Thyroid gland (tissue), 4 donors: ENCODE measurements at regions not wholly inside any gene's neighbourhood (a gene's known extent, or its start where the extent isn't known, plus 50 kb on each side); places are given as distances from the start of the nearest gene placed in this dataset.

Experiments
- DNase-seq, 2 donors: peaks; one replicate each; pipeline ENCODE4 v3.0.0-alpha.2; 2019
- H3K27ac ChIP-seq, 3 donors: fragments of 200-600 bp; sonication (generic); 1 replicate in 2 of 3; 2 replicates in 1 of 3; pipeline ENCODE4 v1.5.1; 2016 to 2019; ENCODE audit warnings: mild to moderate bottlenecking in 1 of 3, moderate library complexity in 1 of 3
- H3K27me3 ChIP-seq: fragments of 200-600 bp; sonication (generic); one replicate; pipeline ENCODE4 v1.5.1; 2019
- H3K36me3 ChIP-seq, 2 donors: fragments of 200-600 bp; sonication (generic); one replicate each; pipeline ENCODE4 v1.5.1; 2016 to 2019
- H3K4me1 ChIP-seq, 2 donors: fragments of 200-600 bp; sonication (generic); one replicate each; pipeline ENCODE4 v1.5.1; 2017 to 2019
- H3K4me3 ChIP-seq, 3 donors: fragments of 200-600 bp; sonication (generic); replicated peaks in 1 of 3; 1 replicate in 2 of 3; 2 replicates in 1 of 3; pipeline ENCODE4 v1.5.1; 2016; ENCODE audit warnings: mild to moderate bottlenecking in 1 of 3
- H3K9me3 ChIP-seq: fragments of 200-600 bp; sonication (generic); one replicate; pipeline ENCODE4 v1.5.1; 2017
- CTCF ChIP-seq, 6 experiments: fragments of 200-600 bp in 3 of 6; fragments of 450-650 bp in 3 of 6; sonication (generic) in 3 of 6; IDR thresholded peaks; one replicate each; pipeline ENCODE4 v1.5.1; 2016 to 2019; ENCODE audit warnings: antibody characterized with exemption in 6 of 6, mild to moderate bottlenecking in 2 of 6, inconsistent platforms in 1 of 6, moderate library complexity in 1 of 6
- POLR2A ChIP-seq, 2 donors: fragments of 450-650 bp; IDR thresholded peaks; one replicate each; pipeline ENCODE4 v1.6.1; 2017; ENCODE audit warnings: antibody characterized with exemption in 2 of 2, mild to moderate bottlenecking in 2 of 2, moderate library complexity in 1 of 2
- WGBS, 2 donors: methylation state at CpG; one replicate each; pipeline ENCODE4 v1.1.5; 2017; 5-methylcytosine and 5-hydroxymethylcytosine counted together
- intact Hi-C: fragments of 100-400 bp; cut with DNase I; formaldehyde crosslinking; loops from one replicate; pipeline ENCODE4 v1.15.1; 2023

- no peak for TF ChIP-seq POLR2A (IDR thresholded peaks at IDR 0.05)
- no peak for TF ChIP-seq CTCF (IDR thresholded peaks at IDR 0.05)
These were observed 469.4 kb downstream of the CDK5RAP2 start for GRCh38 chr9:120110520-120110919.

DNA sequence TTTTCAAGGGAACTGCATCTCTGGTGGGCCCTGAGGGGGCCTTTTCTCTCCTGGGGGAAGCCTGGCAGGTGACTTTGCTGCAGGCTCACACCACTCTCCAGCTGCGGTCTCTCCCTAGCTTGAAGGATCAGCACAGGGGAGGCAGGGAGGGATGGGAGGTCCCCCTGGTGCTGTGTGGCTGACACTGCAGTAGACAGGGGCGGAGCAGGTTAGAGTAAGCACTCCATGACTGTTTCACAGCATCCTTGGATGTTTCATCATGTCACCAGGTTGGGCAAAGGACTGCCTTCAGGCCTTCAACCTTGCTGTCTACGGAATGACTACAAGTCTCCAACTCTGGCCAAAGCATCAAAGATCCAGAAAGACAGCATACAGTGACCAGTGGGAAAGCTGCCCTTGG is 470.7 kb downstream of the CDK5RAP2 start:
- no peak overlapping the region for H3K27ac ChIP-seq
- no peaks in the 10 kb centered on the region for H3K36me3 ChIP-seq
- DNase-seq: no peak
- no peaks in the 10 kb centered on the region for H3K27me3 ChIP-seq
- TF ChIP-seq CTCF (IDR thresholded peaks at IDR 0.05) (no peak), POLR2A (IDR thresholded peaks at IDR 0.05) (no peak)
- 50 to 55% methylated on average over 3 of the region's 3 CpGs for WGBS, 2 donors
- intact Hi-C loops: no loop called here
- H3K4me3 ChIP-seq: no peak overlapping the region
- H3K9me3 ChIP-seq: no peaks in the 10 kb centered on the region
- no peaks in the 10 kb centered on the region for H3K4me1 ChIP-seq

More at GRCh38 chr9:120110520-120110919, 469.4 kb downstream of the CDK5RAP2 start:
- intact Hi-C loops: no loop called here
- Histone ChIP-seq H3K27me3 (no peaks in the 10 kb centered on the region), H3K9me3 (no peaks in the 10 kb centered on the region), H3K27ac (no peak overlapping the region), H3K36me3 (no peaks in the 10 kb centered on the region), H3K4me3 (no peak overlapping the region), H3K4me1 (no peaks in the 10 kb centered on the region)
- no peak for DNase-seq
- 67 to 94% methylated on average over 1 of the region's 1 CpG for WGBS, 2 donors

GRCh38 chr9:120107138-120107537 is 472.8 kb downstream of the CDK5RAP2 start:
- no peaks in the 10 kb centered on the region for H3K36me3 ChIP-seq
- 84 to 88% methylated on average over 1 of the region's 1 CpG for WGBS, 2 donors
- no peak overlapping the region for H3K27ac ChIP-seq
- no peak for TF ChIP-seq CTCF (IDR thresholded peaks at IDR 0.05)
- no peak for TF ChIP-seq POLR2A (IDR thresholded peaks at IDR 0.05)
- intact Hi-C loops: no loop called here
- no peaks in the 10 kb centered on the region for H3K4me1 ChIP-seq
- DNase-seq: no peak
- H3K4me3 ChIP-seq: no peak overlapping the region
- no peaks in the 10 kb centered on the region for H3K9me3 ChIP-seq
- no peaks in the 10 kb centered on the region for H3K27me3 ChIP-seq

GRCh38 chr9:120104771-120105170 is 475.2 kb downstream of the CDK5RAP2 start:
- intact Hi-C loops: no loop called here
- Histone ChIP-seq H3K27me3 (no peaks in the 10 kb centered on the region), H3K4me3 (no peak overlapping the region), H3K27ac (no peak overlapping the region), H3K9me3 (no peaks in the 10 kb centered on the region), H3K36me3 (no peaks in the 10 kb centered on the region), H3K4me1 (no peaks in the 10 kb centered on the region)
- TF ChIP-seq CTCF (IDR thresholded peaks at IDR 0.05): no peak
- TF ChIP-seq POLR2A (IDR thresholded peaks at IDR 0.05): no peak
- no peak for DNase-seq
- WGBS, 2 donors: 71 to 72% methylated on average over 5 to 6 of the region's 6 CpGs

GRCh38 chr9:120100595-120100994 is 479.4 kb downstream of the CDK5RAP2 start:
- WGBS, 2 donors: 67 to 87% methylated on average over 3 of the region's 3 CpGs

DNA sequence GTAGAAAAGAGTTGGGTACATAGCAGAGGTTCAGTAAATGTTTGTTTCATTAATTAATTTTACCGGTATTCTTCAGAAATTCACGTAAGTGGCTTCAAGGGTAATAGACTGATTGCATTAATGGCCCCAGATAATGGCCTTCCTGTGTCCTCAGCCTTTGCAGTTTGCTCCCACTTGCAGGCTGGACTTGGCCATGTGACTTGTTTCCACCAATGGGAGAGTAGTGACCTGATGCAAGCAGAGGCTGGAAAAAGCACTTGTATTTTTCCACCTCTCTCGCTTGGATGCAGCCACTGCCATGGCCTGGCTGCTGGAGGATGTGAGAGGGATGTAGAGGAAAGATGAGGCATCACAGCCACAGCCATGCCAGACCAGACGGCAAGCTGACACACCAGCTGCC is 480.9 kb downstream of the CDK5RAP2 start:
- Histone ChIP-seq H3K36me3 (no peaks in the 10 kb centered on the region), H3K27ac (no peak overlapping the region), H3K27me3 (no peaks in the 10 kb centered on the region), H3K4me1 (no peaks in the 10 kb centered on the region), H3K9me3 (no peaks in the 10 kb centered on the region), H3K4me3 (no peak overlapping the region)
- intact Hi-C loops: no loop called here
- DNase-seq: no peak
- WGBS, 2 donors: 86% methylated on average over 4 of the region's 4 CpGs
- TF ChIP-seq POLR2A (IDR thresholded peaks at IDR 0.05) (no peak), CTCF (IDR thresholded peaks at IDR 0.05) (no peak)

More at GRCh38 chr9:120100595-120100994, 479.4 kb downstream of the CDK5RAP2 start:
- no peak for DNase-seq
- no peak overlapping the region for H3K27ac ChIP-seq
- no peak for TF ChIP-seq POLR2A (IDR thresholded peaks at IDR 0.05)
- no peaks in the 10 kb centered on the region for H3K9me3 ChIP-seq
- intact Hi-C loops: no loop called here
- H3K27me3 ChIP-seq: no peaks in the 10 kb centered on the region
- no peak overlapping the region for H3K4me3 ChIP-seq
- H3K4me1 ChIP-seq: no peaks in the 10 kb centered on the region
- H3K36me3 ChIP-seq: no peaks in the 10 kb centered on the region
